Mesenchymal stem cell (in vitro differentiated cells and primary cell): ENCODE measurements at regions not wholly inside any gene's neighbourhood (a gene's known extent, or its start where the extent isn't known, plus 50 kb on each side); places are given as distances from the start of the nearest gene placed in this dataset.
A peak's percentile ranks its signal among the peaks of the same experiment; 100 is the strongest.

ENCODE experiments used
- DNase-seq: peaks from one replicate; pipeline ENCODE4 v3.0.0-alpha.2; 2013
- H2AFZ ChIP-seq: one replicate; pipeline ENCODE4 v1.6.1; 2013; ENCODE audit warnings: low read depth, mild to moderate bottlenecking, control low read depth, inconsistent platforms, low read length, moderate library complexity
- H2AK5ac ChIP-seq: 2 replicates; pipeline ENCODE4 v1.6.1; 2013; ENCODE audit warnings: low read length, moderate library complexity, mild to moderate bottlenecking, inconsistent platforms; ENCODE audit not compliant: severe bottlenecking
- H2BK120ac ChIP-seq: one replicate; pipeline ENCODE4 v1.6.1; 2013; ENCODE audit warnings: low read depth, mild to moderate bottlenecking, inconsistent platforms, low read length, moderate library complexity
- H2BK12ac ChIP-seq, 2 experiments: one replicate each; pipeline ENCODE4 v1.6.1; 2013; ENCODE audit warnings: inconsistent platforms in 2 of 2, low read length in 2 of 2, mild to moderate bottlenecking in 2 of 2, moderate library complexity in 2 of 2, control low read depth in 1 of 2
- H2BK15ac ChIP-seq: one replicate; pipeline ENCODE4 v1.6.1; 2013; ENCODE audit warnings: mild to moderate bottlenecking, low read depth, inconsistent platforms; ENCODE audit not compliant: poor library complexity, severe bottlenecking
- H2BK5ac ChIP-seq: 2 replicates; pipeline ENCODE4 v1.6.1; 2013; ENCODE audit warnings: low read depth, mild to moderate bottlenecking, low read length, control low read depth, inconsistent platforms; ENCODE audit not compliant: poor library complexity, severe bottlenecking
- H3K14ac ChIP-seq, 2 experiments: one replicate each; pipeline ENCODE4 v1.6.1; 2013; ENCODE audit warnings: inconsistent platforms in 2 of 2, low read length in 2 of 2, control low read depth in 1 of 2, mild to moderate bottlenecking in 1 of 2, moderate library complexity in 1 of 2
- H3K18ac ChIP-seq, 2 experiments: one replicate each; pipeline ENCODE4 v1.6.1; 2013; ENCODE audit warnings: inconsistent platforms in 2 of 2, low read length in 2 of 2, control low read depth in 1 of 2, low read depth in 1 of 2, mild to moderate bottlenecking in 1 of 2
- H3K23ac ChIP-seq, 2 experiments: one replicate each; pipeline ENCODE4 v1.6.1; 2013; ENCODE audit warnings: inconsistent platforms in 2 of 2, low read length in 2 of 2, mild to moderate bottlenecking in 2 of 2, moderate library complexity in 2 of 2, control low read depth in 1 of 2
- H3K27ac ChIP-seq: 2 replicates; pipeline ENCODE4 v1.5.1; 2013; ENCODE audit warnings: mild to moderate bottlenecking, moderate library complexity, low read length, control low read depth, inconsistent platforms; ENCODE audit not compliant: poor library complexity, severe bottlenecking
- H3K27me3 ChIP-seq, 2 experiments: 2 replicates each; pipeline versions ENCODE4 v1.6.1 to v1.7.0; 2013; ENCODE audit warnings: low read length in 2 of 2, mild to moderate bottlenecking in 2 of 2, moderate library complexity in 2 of 2, control low read depth in 1 of 2, inconsistent platforms in 1 of 2; ENCODE audit not compliant: control insufficient read depth in 1 of 2, insufficient read depth in 1 of 2
- H3K36me3 ChIP-seq, 2 experiments: 2 replicates each; pipeline versions ENCODE4 v1.6.1 to v1.7.0; 2013; ENCODE audit warnings: low read length in 2 of 2, control low read depth in 1 of 2, inconsistent platforms in 1 of 2, low read depth in 1 of 2, mild to moderate bottlenecking in 1 of 2; ENCODE audit not compliant: insufficient read depth in 2 of 2, control insufficient read depth in 1 of 2
- H3K4ac ChIP-seq, 2 experiments: one replicate each; pipeline ENCODE4 v1.6.1; 2013; ENCODE audit warnings: inconsistent platforms in 2 of 2, low read length in 2 of 2, mild to moderate bottlenecking in 2 of 2, moderate library complexity in 2 of 2, control low read depth in 1 of 2, low read depth in 1 of 2
- H3K4me1 ChIP-seq: 2 replicates; pipeline ENCODE4 v1.6.1; 2013; ENCODE audit warnings: low read depth, low read length, control low read depth; ENCODE audit not compliant: control insufficient read depth, insufficient read depth
- H3K4me2 ChIP-seq: 2 replicates; pipeline ENCODE4 v1.6.1; 2013; ENCODE audit warnings: low read length, mild to moderate bottlenecking, inconsistent platforms; ENCODE audit not compliant: poor library complexity, severe bottlenecking
- H3K4me3 ChIP-seq, 2 experiments: 2 replicates each; pipeline versions ENCODE4 v1.5.1 to v1.7.0; 2013; ENCODE audit warnings: low read length in 2 of 2, mild to moderate bottlenecking in 2 of 2, control low read depth in 1 of 2, low read depth in 1 of 2; ENCODE audit not compliant: insufficient read depth in 1 of 2
- H3K79me1 ChIP-seq: replicated peaks from 2 replicates; pipeline ENCODE4 v1.6.1; 2013; ENCODE audit warnings: mild to moderate bottlenecking, control low read depth, low read length, inconsistent platforms; ENCODE audit not compliant: poor library complexity, severe bottlenecking
- H3K9ac ChIP-seq: 2 replicates; pipeline ENCODE4 v1.7.0; 2013; ENCODE audit warnings: mild to moderate bottlenecking, low read length, moderate library complexity
- H3K9me3 ChIP-seq: 2 replicates; pipeline ENCODE4 v1.7.0; 2013; ENCODE audit warnings: mild to moderate bottlenecking, low read length; ENCODE audit not compliant: control insufficient read depth
- H4K8ac ChIP-seq: one replicate; pipeline ENCODE4 v1.6.1; 2013; ENCODE audit warnings: inconsistent platforms, mild to moderate bottlenecking, low read length, moderate library complexity
- H4K91ac ChIP-seq: one replicate; pipeline ENCODE4 v1.6.1; 2013; ENCODE audit warnings: mild to moderate bottlenecking, low read length, inconsistent platforms
- WGBS: methylation state at CpG from one replicate; pipeline ENCODE4 v1.1.7; 2013; ENCODE audit warnings: mixed read lengths; 5-methylcytosine and 5-hydroxymethylcytosine counted together

GRCh38 chr1:196001188-196001587, 607.1 kb downstream of the KCNT2 start:
- H2AFZ ChIP-seq, result no peak overlapping the region
- no peaks in the 10 kb centered on the region for H3K4me1 ChIP-seq
- H2BK12ac ChIP-seq, result no peak overlapping the region
- no peak overlapping the region for H3K4me3 ChIP-seq
- DNase-seq, result no peak
- H3K79me1 ChIP-seq, result no peaks in the 10 kb centered on the region
- no peak overlapping the region for H4K91ac ChIP-seq
- no peaks in the 10 kb centered on the region for H3K9me3 ChIP-seq
- H2AK5ac ChIP-seq, result no peak overlapping the region
- no peaks in the 10 kb centered on the region for H3K36me3 ChIP-seq
- H2BK15ac ChIP-seq, result no peak overlapping the region
- H3K9ac ChIP-seq, result no peak overlapping the region
- H3K27me3 ChIP-seq, result no peaks in the 10 kb centered on the region
- no peak overlapping the region for H2BK5ac ChIP-seq
- no peak overlapping the region for H3K4me2 ChIP-seq
- 57% methylated on average over 1 of the region's 3 CpGs for WGBS
- H3K14ac ChIP-seq, result no peak overlapping the region
- no peak overlapping the region for H4K8ac ChIP-seq
- H3K23ac ChIP-seq, result no peak overlapping the region
- no peak overlapping the region for H2BK120ac ChIP-seq
- H3K18ac ChIP-seq, result no peak overlapping the region
- H3K4ac ChIP-seq, result no peak overlapping the region
- H3K27ac ChIP-seq, result no peak overlapping the region

DNA sequence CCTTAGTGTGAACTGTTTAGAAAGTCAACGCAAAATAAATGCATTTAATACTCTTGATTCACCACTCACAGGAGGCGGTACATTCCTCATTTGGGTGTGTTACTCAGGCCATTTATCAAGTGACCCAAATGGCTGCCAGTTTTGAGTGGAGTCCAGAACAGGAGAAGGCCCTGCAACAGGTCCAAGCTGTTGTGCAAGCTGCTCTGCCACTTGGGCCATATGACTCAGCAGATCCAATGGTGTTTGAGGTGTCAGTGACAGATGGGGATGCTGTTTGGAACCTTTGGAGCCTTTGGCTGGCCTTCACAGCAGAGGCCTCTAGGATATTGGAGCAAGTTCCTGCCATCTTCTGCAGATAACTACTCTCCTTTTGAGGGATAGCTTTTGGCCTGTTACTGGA, 609.2 kb downstream of the KCNT2 start:
- H2AFZ ChIP-seq, result no peak overlapping the region
- H3K23ac ChIP-seq, result no peak overlapping the region
- H3K4ac ChIP-seq, result no peak overlapping the region
- H2BK12ac ChIP-seq, result no peak overlapping the region
- H2AK5ac ChIP-seq, result no peak overlapping the region
- H3K18ac ChIP-seq, result no peak overlapping the region
- no peak overlapping the region for H3K4me2 ChIP-seq
- H3K36me3 ChIP-seq, result no peaks in the 10 kb centered on the region
- H2BK120ac ChIP-seq, result no peak overlapping the region
- H4K8ac ChIP-seq, result no peak overlapping the region
- H2BK15ac ChIP-seq, result no peak overlapping the region
- DNase-seq, result no peak
- H3K9me3 ChIP-seq, result no peaks in the 10 kb centered on the region
- no peaks in the 10 kb centered on the region for H3K79me1 ChIP-seq
- WGBS, result 94% methylated on average over 2 of the region's 2 CpGs
- H4K91ac ChIP-seq, result no peak overlapping the region
- H3K4me1 ChIP-seq, result no peaks in the 10 kb centered on the region
- H3K14ac ChIP-seq, result no peak overlapping the region
- no peak overlapping the region for H3K9ac ChIP-seq
- no peak overlapping the region for H3K4me3 ChIP-seq
- H2BK5ac ChIP-seq, result no peak overlapping the region
- no peaks in the 10 kb centered on the region for H3K27me3 ChIP-seq
- H3K27ac ChIP-seq, result no peak overlapping the region

GRCh38 chr1:195981448-195982139, 626.6 kb downstream of the KCNT2 start:
- no peak overlapping the region for H3K23ac ChIP-seq
- H3K4me1 ChIP-seq, result no peaks in the 10 kb centered on the region
- DNase-seq, result peak; percentile 13
- H2BK5ac ChIP-seq, result no peak overlapping the region
- no peak overlapping the region for H3K14ac ChIP-seq
- no peak overlapping the region for H2BK120ac ChIP-seq
- H3K79me1 ChIP-seq, result no peaks in the 10 kb centered on the region
- no peak overlapping the region for H2BK15ac ChIP-seq
- H3K27ac ChIP-seq, result no peak overlapping the region
- H3K9ac ChIP-seq, result no peak overlapping the region
- no peak overlapping the region for H3K4me3 ChIP-seq
- H2AFZ ChIP-seq, result no peak overlapping the region
- H4K91ac ChIP-seq, result no peak overlapping the region
- H2AK5ac ChIP-seq, result no peak overlapping the region
- H3K27me3 ChIP-seq, result no peaks in the 10 kb centered on the region
- no peak overlapping the region for H3K4me2 ChIP-seq
- WGBS, result 78% methylated on average over 3 of the region's 3 CpGs
- no peak overlapping the region for H3K18ac ChIP-seq
- H2BK12ac ChIP-seq, result no peak overlapping the region
- no peaks in the 10 kb centered on the region for H3K9me3 ChIP-seq
- H3K36me3 ChIP-seq, result no peaks in the 10 kb centered on the region
- H4K8ac ChIP-seq, result no peak overlapping the region
- no peak overlapping the region for H3K4ac ChIP-seq

DNA sequence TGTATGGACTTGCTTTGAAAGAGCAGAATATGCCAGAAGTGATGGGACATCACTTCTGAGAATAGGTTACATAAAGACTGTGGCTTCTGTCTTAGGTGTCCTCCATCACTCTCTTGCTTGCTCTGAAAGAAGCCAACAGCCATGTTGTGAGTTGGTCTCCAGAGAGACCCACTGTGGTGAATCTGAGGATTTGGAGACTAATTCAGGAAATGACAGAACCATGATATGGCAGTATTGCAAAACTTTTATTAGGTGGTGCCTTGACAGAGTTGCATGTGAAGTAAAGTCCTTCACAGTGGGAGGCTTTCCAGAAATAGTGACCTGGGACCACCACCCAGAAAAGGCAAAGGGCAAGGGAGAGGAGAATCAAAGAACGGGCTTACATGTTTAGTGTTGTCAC, 628.6 kb downstream of the KCNT2 start:
- H4K91ac ChIP-seq, result no peak overlapping the region
- 81% methylated on average over 1 of the region's 1 CpG for WGBS
- H2BK15ac ChIP-seq, result no peak overlapping the region
- no peak overlapping the region for H3K18ac ChIP-seq
- no peaks in the 10 kb centered on the region for H3K4me1 ChIP-seq
- no peak overlapping the region for H3K9ac ChIP-seq
- no peak overlapping the region for H3K14ac ChIP-seq
- DNase-seq, result no peak
- no peak overlapping the region for H4K8ac ChIP-seq
- H3K4me3 ChIP-seq, result no peak overlapping the region
- H3K4ac ChIP-seq, result no peak overlapping the region
- no peak overlapping the region for H2AFZ ChIP-seq
- no peak overlapping the region for H2AK5ac ChIP-seq
- H2BK12ac ChIP-seq, result no peak overlapping the region
- no peak overlapping the region for H3K23ac ChIP-seq
- no peaks in the 10 kb centered on the region for H3K9me3 ChIP-seq
- no peak overlapping the region for H3K27ac ChIP-seq
- no peaks in the 10 kb centered on the region for H3K27me3 ChIP-seq
- H2BK5ac ChIP-seq, result no peak overlapping the region
- H3K4me2 ChIP-seq, result no peak overlapping the region
- no peaks in the 10 kb centered on the region for H3K36me3 ChIP-seq
- no peaks in the 10 kb centered on the region for H3K79me1 ChIP-seq
- H2BK120ac ChIP-seq, result no peak overlapping the region
